OCI-LY3 (cell line): ENCODE measurements at regions not wholly inside any gene's neighbourhood (a gene's known extent, or its start where the extent isn't known, plus 50 kb on each side); places are given as distances from the start of the nearest gene placed in this dataset.

Experiments
- H2AFZ ChIP-seq: fragments of 200-600, 300-600 bp; shearing (Covaris generic); 2 replicates; pipeline ENCODE4 v1.6.0; 2014; ENCODE audit warnings: antibody characterized with exemption, low read depth, low read length
- H3K27ac ChIP-seq: fragments of 200-600, 300-600 bp; sonication (generic); 2 replicates; pipeline ENCODE4 v1.5.1; 2014; ENCODE audit warnings: mild to moderate bottlenecking, low read length, moderate library complexity, mixed read lengths
- H3K27me3 ChIP-seq: fragments of 200-600, 300-600 bp; sonication (generic); 2 replicates; pipeline ENCODE4 v1.6.1; 2014; ENCODE audit warnings: low read depth, low read length, mixed read lengths
- H3K36me3 ChIP-seq: fragments of 200-600, 300-600 bp; sonication (generic); replicated peaks from 2 replicates; pipeline ENCODE3; 2014; ENCODE audit warnings: low read depth, low read length, mixed read lengths
- H3K4me1 ChIP-seq: fragments of 300-600, 200-600 bp; sonication (generic); 2 replicates; pipeline ENCODE4 v1.6.1; 2014; ENCODE audit warnings: low read length, mixed read lengths
- H3K4me2 ChIP-seq: fragments of 200-600, 300-600 bp; sonication (generic); 2 replicates; pipeline ENCODE4 v1.6.1; 2014; ENCODE audit warnings: low read length, mixed read lengths
- H3K4me3 ChIP-seq: fragments of 300-600, 200-600 bp; sonication (generic); 2 replicates; pipeline ENCODE4 v1.5.1; 2014; ENCODE audit warnings: antibody characterized with exemption, mild to moderate bottlenecking, low read length, moderate library complexity
- H3K79me2 ChIP-seq: fragments of 300-600, 200-600 bp; shearing (Covaris generic); 2 replicates; pipeline ENCODE4 v1.6.1; 2014; ENCODE audit warnings: mild to moderate bottlenecking, low read length, mixed read lengths
- H3K9ac ChIP-seq: fragments of 300-600, 200-600 bp; shearing (Covaris generic); 2 replicates; pipeline ENCODE4 v1.6.0; 2014; ENCODE audit warnings: mild to moderate bottlenecking, low read length, moderate library complexity
- H3K9me3 ChIP-seq: fragments of 200-600, 300-600 bp; shearing (Covaris generic); 2 replicates; pipeline ENCODE4 v1.6.1; 2014; ENCODE audit warnings: low read length, mixed read lengths; ENCODE audit not compliant: insufficient read depth
- H4K20me1 ChIP-seq: fragments of 200-600, 300-600 bp; sonication (generic); 2 replicates; pipeline ENCODE4 v1.6.1; 2016; ENCODE audit warnings: low read length, mixed read lengths; ENCODE audit not compliant: insufficient read depth
- EZH2phosphoT487 ChIP-seq: fragments of 200-600 bp; shearing (Covaris generic); IDR thresholded peaks from 2 replicates; pipeline ENCODE4 v1.6.1; 2018; ENCODE audit warnings: antibody characterized with exemption, mixed run types, low read depth
- TF ChIP-seq, protein P1 (sequence below): fragments of 200-600, 300-600 bp; sonication (generic); IDR thresholded peaks from 2 replicates; pipeline ENCODE4 v1.5.1; 2014; ENCODE audit warnings: antibody characterized with exemption, low read length, low read depth

DNA sequence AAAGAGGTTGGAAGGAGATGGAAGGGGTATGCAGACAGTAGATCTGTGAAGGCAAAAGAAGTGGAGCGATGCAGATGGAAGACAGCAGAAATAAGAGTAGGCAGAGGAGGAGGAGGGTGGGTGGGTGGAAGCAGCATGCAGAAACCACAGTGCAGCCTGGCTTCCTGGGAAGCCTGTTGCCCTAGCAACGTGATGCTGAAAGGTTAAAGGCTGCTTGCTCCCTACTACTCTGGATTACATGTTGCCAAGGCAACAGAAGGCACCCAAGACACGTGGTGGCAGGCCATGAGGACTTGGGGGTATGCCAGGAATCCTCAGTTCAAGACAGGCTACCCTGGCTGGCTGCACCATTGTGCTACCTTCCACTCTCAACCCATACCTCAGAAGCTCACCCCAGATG is 129.6 kb downstream of the GRIN2B start:
- TF ChIP-seq, protein P1, sequence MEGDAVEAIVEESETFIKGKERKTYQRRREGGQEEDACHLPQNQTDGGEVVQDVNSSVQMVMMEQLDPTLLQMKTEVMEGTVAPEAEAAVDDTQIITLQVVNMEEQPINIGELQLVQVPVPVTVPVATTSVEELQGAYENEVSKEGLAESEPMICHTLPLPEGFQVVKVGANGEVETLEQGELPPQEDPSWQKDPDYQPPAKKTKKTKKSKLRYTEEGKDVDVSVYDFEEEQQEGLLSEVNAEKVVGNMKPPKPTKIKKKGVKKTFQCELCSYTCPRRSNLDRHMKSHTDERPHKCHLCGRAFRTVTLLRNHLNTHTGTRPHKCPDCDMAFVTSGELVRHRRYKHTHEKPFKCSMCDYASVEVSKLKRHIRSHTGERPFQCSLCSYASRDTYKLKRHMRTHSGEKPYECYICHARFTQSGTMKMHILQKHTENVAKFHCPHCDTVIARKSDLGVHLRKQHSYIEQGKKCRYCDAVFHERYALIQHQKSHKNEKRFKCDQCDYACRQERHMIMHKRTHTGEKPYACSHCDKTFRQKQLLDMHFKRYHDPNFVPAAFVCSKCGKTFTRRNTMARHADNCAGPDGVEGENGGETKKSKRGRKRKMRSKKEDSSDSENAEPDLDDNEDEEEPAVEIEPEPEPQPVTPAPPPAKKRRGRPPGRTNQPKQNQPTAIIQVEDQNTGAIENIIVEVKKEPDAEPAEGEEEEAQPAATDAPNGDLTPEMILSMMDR, result no peak
- no peak for TF ChIP-seq EZH2phosphoT487
- no peak overlapping the region for H3K27ac ChIP-seq
- peaks cover 22% of the 10 kb centered on the region for H3K27me3 ChIP-seq
- no peaks in the 10 kb centered on the region for H3K9me3 ChIP-seq
- no peaks in the 10 kb centered on the region for H3K79me2 ChIP-seq
- H3K9ac ChIP-seq, result no peak overlapping the region
- no peak overlapping the region for H3K4me2 ChIP-seq
- no peaks in the 10 kb centered on the region for H4K20me1 ChIP-seq
- no peaks in the 10 kb centered on the region for H3K4me1 ChIP-seq
- H3K4me3 ChIP-seq, result no peak overlapping the region
- H3K36me3 ChIP-seq, result no peaks in the 10 kb centered on the region
- no peak overlapping the region for H2AFZ ChIP-seq

DNA sequence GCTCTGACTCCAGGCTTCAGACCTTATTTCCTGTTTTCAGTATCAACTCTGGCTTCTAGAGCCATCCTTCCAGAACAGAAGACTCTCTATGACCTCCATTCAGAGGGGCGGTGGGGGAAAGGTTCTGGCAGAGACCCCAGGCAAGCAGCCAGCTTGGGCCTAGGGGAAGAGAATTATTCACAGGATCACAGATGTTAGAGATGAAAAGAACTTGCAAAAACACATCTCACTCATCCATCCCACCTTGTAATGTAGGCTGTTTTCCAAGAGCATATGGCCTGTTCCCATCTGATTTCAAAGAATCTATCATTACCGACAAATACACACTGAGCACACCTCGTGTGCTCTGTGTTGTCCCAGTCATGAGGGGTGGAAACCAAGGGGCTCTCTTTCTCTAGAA is 131.9 kb downstream of the GRIN2B start:
- Histone ChIP-seq H3K79me2 (no peaks in the 10 kb centered on the region), H3K4me2 (no peak overlapping the region), H3K9ac (no peak overlapping the region), H3K36me3 (no peaks in the 10 kb centered on the region), H2AFZ (no peak overlapping the region), H3K27ac (no peak overlapping the region), H3K27me3 (peaks cover 21% of the 10 kb centered on the region), H4K20me1 (no peaks in the 10 kb centered on the region), H3K9me3 (no peaks in the 10 kb centered on the region), H3K4me1 (no peaks in the 10 kb centered on the region), H3K4me3 (no peak overlapping the region)
- no peak for TF ChIP-seq EZH2phosphoT487
- TF ChIP-seq, protein P1, result no peak

- TF ChIP-seq, protein P1, result no peak
- no peak for TF ChIP-seq EZH2phosphoT487
- Histone ChIP-seq H3K27me3 (peaks cover 20% of the 10 kb centered on the region), H4K20me1 (no peaks in the 10 kb centered on the region), H3K36me3 (no peaks in the 10 kb centered on the region), H3K4me1 (no peaks in the 10 kb centered on the region), H2AFZ (no peak overlapping the region), H3K27ac (no peak overlapping the region), H3K4me2 (no peak overlapping the region), H3K79me2 (no peaks in the 10 kb centered on the region), H3K9me3 (no peaks in the 10 kb centered on the region), H3K9ac (no peak overlapping the region), H3K4me3 (no peak overlapping the region)
Measured at GRCh38 chr12:13843841-13844240, 137.6 kb downstream of the GRIN2B start.

GRCh38 chr12:13841358-13841757 is 140.0 kb downstream of the GRIN2B start:
- Histone ChIP-seq H3K9ac (no peak overlapping the region), H3K4me2 (no peak overlapping the region), H3K27me3 (peaks cover 3% of the 10 kb centered on the region; the same call in 1 of the 2 replicates), H3K79me2 (no peaks in the 10 kb centered on the region), H3K4me3 (no peak overlapping the region), H2AFZ (no peak overlapping the region), H3K4me1 (no peaks in the 10 kb centered on the region), H4K20me1 (no peaks in the 10 kb centered on the region), H3K36me3 (no peaks in the 10 kb centered on the region), H3K27ac (no peak overlapping the region), H3K9me3 (no peaks in the 10 kb centered on the region)
- TF ChIP-seq EZH2phosphoT487, result no peak
- TF ChIP-seq, protein P1, result no peak
